GM20000 (cell line): ENCODE measurements at regions not wholly inside any gene's neighbourhood (a gene's known extent, or its start where the extent isn't known, plus 50 kb on each side); places are given as distances from the start of the nearest gene placed in this dataset.

Experiments used
- DNase-seq: peaks from one replicate; pipeline ENCODE4 v3.0.0; 2012; ENCODE audit warnings: low spot score
- CTCF ChIP-seq: IDR thresholded peaks from 2 replicates; pipeline ENCODE4 v1.5.1; 2012; ENCODE audit warnings: mild to moderate bottlenecking, control low read depth; ENCODE audit errors: extremely low read depth, missing control alignments

- no peak for TF ChIP-seq CTCF
- DNase-seq, result no peak
Observed at GRCh38 chr13:22091971-22092300, 421.1 kb downstream of the FGF9 start.

- no peak for TF ChIP-seq CTCF
- DNase-seq, result no peak
Observed at GRCh38 chr13:22092791-22093560, 422.1 kb downstream of the FGF9 start.

- no peak for DNase-seq
Observed at GRCh38 chr13:22095794-22096193, 424.9 kb downstream of the FGF9 start.

GRCh38 chr13:22099585-22099984 is 428.7 kb downstream of the FGF9 start:
- no peak for TF ChIP-seq CTCF
- no peak for DNase-seq

More at GRCh38 chr13:22095794-22096193, 424.9 kb downstream of the FGF9 start:
- TF ChIP-seq CTCF, result no peak

- DNase-seq, result no peak
- no peak for TF ChIP-seq CTCF
Observed at GRCh38 chr13:22102271-22102670, 431.4 kb downstream of the FGF9 start.

GRCh38 chr13:22103046-22104027 is 432.5 kb downstream of the FGF9 start:
- no peak for DNase-seq
- TF ChIP-seq CTCF, result no peak

GRCh38 chr13:22106058-22106457 is 435.2 kb downstream of the FGF9 start:
- DNase-seq, result no peak

More at GRCh38 chr13:22106058-22106457, 435.2 kb downstream of the FGF9 start:
- TF ChIP-seq CTCF, result no peak
